Kidney (tissue), 13 donors: ENCODE measurements at regions not wholly inside any gene's neighbourhood (a gene's known extent, or its start where the extent isn't known, plus 50 kb on each side); places are given as distances from the start of the nearest gene placed in this dataset.
A peak's percentile ranks its signal among the peaks of the same experiment; 100 is the strongest.

Experiments
- DNase-seq, 5 donors: peaks; one replicate each; pipeline ENCODE4 v3.0.0-alpha.2; 2013 to 2020
- FAIRE-seq: peaks from 2 replicates; lab custom pipeline; 2012; peaks lifted over from hg19 to GRCh38; lab: Jason Lieb, UNC
- H3K27ac ChIP-seq, 2 donors: one replicate each; pipeline ENCODE4 v1.7.0; 2013; ENCODE audit warnings: low read depth in 2 of 2, low read length in 2 of 2, inconsistent platforms in 1 of 2
- H3K27me3 ChIP-seq: one replicate; pipeline ENCODE4 v1.7.1; 2013; ENCODE audit warnings: low read length, inconsistent platforms; ENCODE audit not compliant: control insufficient read depth, insufficient read depth
- H3K36me3 ChIP-seq, 3 donors: one replicate each; pipeline versions ENCODE4 v1.7.0 to v1.7.1; 2013; ENCODE audit warnings: low read length in 3 of 3, control low read depth in 1 of 3, inconsistent platforms in 1 of 3; ENCODE audit not compliant: insufficient read depth in 3 of 3, control insufficient read depth in 2 of 3
- H3K4me1 ChIP-seq, 3 donors: one replicate each; pipeline versions ENCODE4 v1.7.0 to v1.7.1; 2013; ENCODE audit warnings: low read length in 3 of 3, inconsistent platforms in 1 of 3, low read depth in 1 of 3; ENCODE audit not compliant: control insufficient read depth in 2 of 3, insufficient read depth in 2 of 3
- H3K4me3 ChIP-seq, 3 donors: one replicate each; pipeline versions ENCODE4 v1.7.0 to v1.8.1; 2013; ENCODE audit warnings: low read length in 3 of 3, control low read depth in 1 of 3, inconsistent platforms in 1 of 3
- H3K9ac ChIP-seq, 3 donors: one replicate each; pipeline versions ENCODE4 v1.7.0 to v1.7.1; 2013; ENCODE audit warnings: low read length in 3 of 3, control low read depth in 1 of 3, inconsistent platforms in 1 of 3
- H3K9me3 ChIP-seq, 3 donors: one replicate each; pipeline versions ENCODE4 v1.7.0 to v1.7.1; 2013; ENCODE audit warnings: low read length in 3 of 3, control low read depth in 1 of 3, inconsistent platforms in 1 of 3; ENCODE audit not compliant: control insufficient read depth in 2 of 3, insufficient read depth in 1 of 3
- CTCF ChIP-seq: IDR thresholded peaks from 3 replicates; pipeline ENCODE4 v1.5.1; 2012; ENCODE audit warnings: mild to moderate bottlenecking, moderate library complexity, borderline replicate concordance; ENCODE audit not compliant: insufficient read depth; ENCODE audit errors: extremely low read depth
- intact Hi-C: fragments of 100-400 bp; cut with DNase I; formaldehyde crosslinking; loops from one replicate; pipeline ENCODE4 v1.11.1; 2022
- donor health status: control.
- donor health status: control.
- donor health status: control.
- donor health status: control.
- donor health status: control.
- donor health status: DM: yes; HTN: yes; CAD: no.
- donor health status: Normal renal cell carcinoma (clear cell type).

GRCh38 chr16:85391769-85392583 lies 221.1 kb upstream of the GSE1 start:
- FAIRE-seq (no peak), DNase-seq (peak in 1 of 5 donors; percentile 39)
- intact Hi-C loops = no loop called here
- H3K4me3 ChIP-seq = no peak overlapping the region
- no peaks in the 10 kb centered on the region for H3K9me3 ChIP-seq
- no peaks in the 10 kb centered on the region for H3K27me3 ChIP-seq
- no peaks in the 10 kb centered on the region for H3K36me3 ChIP-seq
- H3K4me1 ChIP-seq = peaks cover 0 to 15% (median 9%) of the 10 kb centered on the region in 3 donors
- no peak overlapping the region for H3K27ac ChIP-seq
- no peak for TF ChIP-seq CTCF
- no peak overlapping the region for H3K9ac ChIP-seq

- no peak for TF ChIP-seq CTCF
- peak in 1 of 5 donors; percentile 57 for DNase-seq
- Histone ChIP-seq H3K36me3 (no peaks in the 10 kb centered on the region), H3K9me3 (no peaks in the 10 kb centered on the region), H3K4me1 (peaks cover 0 to 15% (median 9%) of the 10 kb centered on the region in 3 donors), H3K9ac (no peak overlapping the region), H3K27ac (no peak overlapping the region), H3K4me3 (no peak overlapping the region), H3K27me3 (no peaks in the 10 kb centered on the region)
- intact Hi-C loops = no loop called here
- FAIRE-seq = no peak
Observed at GRCh38 chr16:85392756-85393673, 220.1 kb upstream of the GSE1 start.

GRCh38 chr16:85393674-85394451 lies 219.3 kb upstream of the GSE1 start:
- TF ChIP-seq CTCF = peak; percentile 62
- intact Hi-C loops = no loop called here
- DNase-seq (peak; percentile 70 to 86 (median 82)), FAIRE-seq (no peak)
- no peaks in the 10 kb centered on the region for H3K9me3 ChIP-seq
- no peak overlapping the region for H3K27ac ChIP-seq
- no peak overlapping the region for H3K4me3 ChIP-seq
- H3K4me1 ChIP-seq = peaks cover 0 to 15% (median 9%) of the 10 kb centered on the region in 3 donors
- H3K36me3 ChIP-seq = no peaks in the 10 kb centered on the region
- H3K27me3 ChIP-seq = no peaks in the 10 kb centered on the region
- H3K9ac ChIP-seq = no peak overlapping the region
